HepG2 (cell line): ENCODE measurements at regions not wholly inside any gene's neighbourhood (a gene's known extent, or its start where the extent isn't known, plus 50 kb on each side); places are given as distances from the start of the nearest gene placed in this dataset.

Source experiments
- ATAC-seq: fragments of 200-7000 bp; cut with Tn5 transposase; 3 replicates; pipeline ENCODE4 v1.9.1; 2020; ENCODE audit warnings: mild to moderate bottlenecking, moderate library complexity
- BruUV-seq: library from RNA; stranded (reverse); fragments of 400-500 nt; replicated peaks from 2 replicates; lab custom pipeline; 2021; lab: Mats Ljungman, UMichigan
- CTCF ChIA-PET: fragments of 300-600 bp; formaldehyde crosslinking; extraction: SDS; loops from one replicate; lab custom pipeline; 2021; ENCODE audit warnings: low total read pairs, inconsistent platforms, low intra/inter-chr PET ratio; lab: Yijun Ruan, JAX
- POLR2A ChIA-PET: fragments of 350-600 bp; sonication (Branson Sonifier 250); formaldehyde crosslinking; loops from one replicate; lab custom pipeline; 2020; ENCODE audit warnings: antibody characterized with exemption, inconsistent platforms; lab: Yijun Ruan, JAX
- DNase-seq: peaks from one replicate; pipeline ENCODE4 v3.0.0-alpha.2; 2015; ENCODE audit warnings: low spot score
- FAIRE-seq: peaks from 3 replicates; lab custom pipeline; 2011; peaks lifted over from hg19 to GRCh38; lab: Jason Lieb, UNC
- H2AFZ ChIP-seq: one replicate; pipeline ENCODE4 v1.6.1; 2011; ENCODE audit warnings: low read length, inconsistent platforms
- H3K27ac ChIP-seq: fragments of 300-600 bp; 3 replicates; pipeline ENCODE4 v1.8.0; 2011; ENCODE audit warnings: mixed run types, mild to moderate bottlenecking, mixed read lengths, low read length, inconsistent platforms; ENCODE audit not compliant: insufficient read depth; ENCODE audit errors: extremely low read length
- H3K27me3 ChIP-seq, 2 experiments: fragments of 200-600 bp in 1 of 2; 2 replicates in 1 of 2; 3 replicates in 1 of 2; pipeline versions ENCODE4 v1.6.0 to v1.8.0; 2011; ENCODE audit warnings: low read length in 2 of 2, mild to moderate bottlenecking in 2 of 2, moderate library complexity in 2 of 2, inconsistent platforms in 1 of 2; ENCODE audit not compliant: insufficient read depth in 2 of 2, control insufficient read depth in 1 of 2
- H3K36me3 ChIP-seq, 2 experiments: fragments of 200-600 bp in 1 of 2; replicated peaks in 1 of 2; 2 replicates in 1 of 2; 3 replicates in 1 of 2; pipeline versions ENCODE4 v1.5.1 to v1.8.0; 2011; ENCODE audit warnings: low read length in 2 of 2, inconsistent platforms in 1 of 2; ENCODE audit not compliant: insufficient read depth in 2 of 2, control insufficient read depth in 1 of 2
- H3K4me1 ChIP-seq: 2 replicates; pipeline ENCODE4 v1.5.1; 2012; ENCODE audit warnings: low read length, inconsistent platforms; ENCODE audit not compliant: insufficient read depth
- H3K4me2 ChIP-seq: 2 replicates; pipeline ENCODE4 v1.6.0; 2011; ENCODE audit warnings: low read depth, low read length, inconsistent platforms
- H3K4me3 ChIP-seq, 3 experiments: fragments of 200-600 bp in 1 of 3; sonication (generic), shearing (Covaris generic) in 1 of 3; replicated peaks in 1 of 3; 2 replicates each; pipeline ENCODE4 v1.5.1; 2011 to 2016; ENCODE audit warnings: low read length in 3 of 3, inconsistent platforms in 2 of 3, low read depth in 2 of 3, mild to moderate bottlenecking in 2 of 3, control low read depth in 1 of 3, mixed read lengths in 1 of 3; ENCODE audit not compliant: insufficient read depth in 1 of 3
- H3K79me2 ChIP-seq: one replicate; pipeline ENCODE4 v1.6.1; 2011; ENCODE audit warnings: low read length, inconsistent platforms; ENCODE audit not compliant: insufficient read depth
- H3K9ac ChIP-seq: 2 replicates; pipeline ENCODE4 v1.6.0; 2011; ENCODE audit warnings: mild to moderate bottlenecking, low read depth, low read length, inconsistent platforms; ENCODE audit not compliant: insufficient read depth
- H3K9me3 ChIP-seq: 2 replicates; pipeline ENCODE4 v1.5.1; 2012; ENCODE audit warnings: mild to moderate bottlenecking, low read length
- H4K20me1 ChIP-seq: 2 replicates; pipeline ENCODE4 v1.6.0; 2011; ENCODE audit warnings: inconsistent platforms, mild to moderate bottlenecking, low read length, moderate library complexity; ENCODE audit not compliant: insufficient read depth
- ATF7-NPFF ChIP-seq: sonication (generic); formaldehyde crosslinking; IDR thresholded peaks from 2 replicates; pipeline ENCODE4 v1.8.1; 2023; ENCODE audit warnings: mild to moderate bottlenecking, low read depth, missing genetic modification reagents, moderate library complexity
- NAIF1 ChIP-seq: sonication (generic); formaldehyde crosslinking; IDR thresholded peaks from 2 replicates; pipeline ENCODE4 v1.5.0; 2020; ENCODE audit warnings: mild to moderate bottlenecking, missing genetic modification reagents, borderline replicate concordance
- PHB2 ChIP-seq: fragments of 450-650 bp; IDR thresholded peaks from 2 replicates; pipeline ENCODE4 v1.6.1; 2018; ENCODE audit not compliant: partially characterized antibody
- SAP130 ChIP-seq: IDR thresholded peaks from 2 replicates; pipeline ENCODE4 v1.6.1; 2016; ENCODE audit warnings: low read depth
- SOX13 ChIP-seq, 3 experiments: fragments of 450-650 bp in 1 of 3; sonication (generic) in 1 of 3; formaldehyde crosslinking in 1 of 3; IDR thresholded peaks in 2 of 3; conservative IDR thresholded peaks in 1 of 3; 2 replicates each; pipeline versions ENCODE4 v1.5.0 to v1.6.1; 2016 to 2020; ENCODE audit warnings: antibody characterized with exemption in 1 of 3, mild to moderate bottlenecking in 1 of 3, missing compliant biosample characterization in 1 of 3, missing genetic modification reagents in 1 of 3, moderate library complexity in 1 of 3
- SP1 ChIP-seq, 2 experiments: fragments of 450-650 bp in 1 of 2; sonication (generic) in 1 of 2; formaldehyde crosslinking in 1 of 2; IDR thresholded peaks; 2 replicates each; pipeline versions ENCODE4 v1.4.0 to v1.6.1; 2016 to 2020; ENCODE audit warnings: missing genetic modification reagents in 1 of 2
- SPEN ChIP-seq: sonication (generic); formaldehyde crosslinking; IDR thresholded peaks from 2 replicates; pipeline ENCODE4 v1.5.1; 2020; ENCODE audit warnings: low read depth, mild to moderate bottlenecking, missing genetic modification reagents
- TBP ChIP-seq: sonication (generic); formaldehyde crosslinking; IDR thresholded peaks from 2 replicates; pipeline ENCODE4 v1.5.0; 2020; ENCODE audit warnings: missing genetic modification reagents
- U2AF1 ChIP-seq: fragments of 200-400 bp; formaldehyde crosslinking; optimal IDR thresholded peaks from 2 replicates; pipeline ENCODE3; 2017; ENCODE audit warnings: mild to moderate bottlenecking, low read depth, low read length
- ZFP1 ChIP-seq: IDR thresholded peaks from 2 replicates; pipeline ENCODE4 v1.6.1; 2016
- ZNF101 ChIP-seq: sonication (generic); formaldehyde crosslinking; IDR thresholded peaks from 2 replicates; pipeline ENCODE4 v1.4.0; 2020; ENCODE audit warnings: mild to moderate bottlenecking, low read depth, missing genetic modification reagents, borderline replicate concordance
- ZNF619 ChIP-seq: sonication (generic); formaldehyde crosslinking; IDR thresholded peaks from 2 replicates; pipeline ENCODE4 v1.4.0; 2020; ENCODE audit warnings: mild to moderate bottlenecking, missing genetic modification reagents
- ZNF644 ChIP-seq: IDR thresholded peaks from 2 replicates; pipeline ENCODE4 v1.6.1; 2016; ENCODE audit warnings: low read depth
- ZNF775 ChIP-seq: sonication (generic); formaldehyde crosslinking; IDR thresholded peaks from 2 replicates; pipeline ENCODE4 v1.4.0; 2020; ENCODE audit warnings: missing genetic modification reagents, mild to moderate bottlenecking, moderate library complexity, borderline replicate concordance
- ZNF781 ChIP-seq: sonication (generic); formaldehyde crosslinking; IDR thresholded peaks from 2 replicates; pipeline ENCODE4 v1.5.1; 2020; ENCODE audit warnings: borderline replicate concordance, mild to moderate bottlenecking, missing genetic modification reagents; ENCODE audit errors: not compliant biosample characterization
- ZNF816 ChIP-seq: sonication (generic); formaldehyde crosslinking; IDR thresholded peaks from 2 replicates; pipeline ENCODE4 v1.8.0; 2022; ENCODE audit warnings: missing genetic modification reagents, mild to moderate bottlenecking, borderline replicate concordance
- ZNF883 ChIP-seq: sonication (generic); formaldehyde crosslinking; IDR thresholded peaks from 2 replicates; pipeline ENCODE4 v1.5.1; 2020; ENCODE audit warnings: mild to moderate bottlenecking, missing genetic modification reagents; ENCODE audit errors: not compliant biosample characterization
- WGBS: methylation state at CpG from one replicate; pipeline ENCODE4 v1.1.6; 2017; ENCODE audit warnings: low lambda C conversion rate; 5-methylcytosine and 5-hydroxymethylcytosine counted together
- in situ Hi-C: cut with HindIII; loops from 2 replicates; pipeline ENCODE4 v1.10.0; 2017; ENCODE audit warnings: low pct_unique_long_range_greater_than_20kb; ENCODE audit not compliant: extremely low pct_ligation_motif_present
- intact Hi-C: fragments of 100-400 bp; cut with micrococcal nuclease; formaldehyde crosslinking; loops from one replicate; pipeline ENCODE4 v1.10.0; 2022; ENCODE audit not compliant: unreplicated experiment
- TF ChIP-seq, protein P1 (sequence below): IDR thresholded peaks from 2 replicates; pipeline ENCODE4 v1.6.1; 2016; ENCODE audit warnings: missing compliant biosample characterization, missing genetic modification reagents, borderline replicate concordance
- TF ChIP-seq, protein P2 (sequence below): sonication (generic); formaldehyde crosslinking; IDR thresholded peaks from 2 replicates; pipeline ENCODE4 v1.5.0; 2020; ENCODE audit warnings: mild to moderate bottlenecking, missing genetic modification reagents
- TF ChIP-seq, protein P3 (sequence below): sonication (generic); formaldehyde crosslinking; IDR thresholded peaks from 2 replicates; pipeline ENCODE4 v1.5.0; 2020; ENCODE audit warnings: missing genetic modification reagents, mild to moderate bottlenecking, borderline replicate concordance

DNA sequence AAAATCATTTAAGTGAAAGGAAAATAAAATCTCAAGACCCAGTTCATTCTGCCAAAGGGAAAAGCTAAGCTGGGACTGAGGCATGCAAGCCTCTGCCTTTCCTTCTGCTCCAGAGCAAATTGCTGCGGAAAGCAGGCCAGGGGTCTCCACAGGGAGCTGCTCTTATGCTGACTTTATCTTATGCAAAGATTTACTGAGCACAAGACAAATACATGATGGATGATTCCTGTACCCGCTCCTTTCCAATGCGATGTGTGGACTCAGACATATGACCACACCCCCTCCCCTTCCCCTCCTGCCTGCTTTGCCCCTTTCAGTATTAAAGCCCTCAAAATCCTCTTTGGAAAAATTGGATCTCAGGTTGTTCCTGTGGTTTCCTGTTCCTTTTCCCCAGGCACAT, 74.2 kb upstream of the INSIG1 start (continued):
- TF ChIP-seq ZNF883 (no peak), PHB2 (no peak), ATF7-NPFF (no peak), ZNF619 (CRISPR knock-in tag) (no peak), ZNF101 (CRISPR knock-in tag) (no peak)
- TF ChIP-seq, protein P1, sequence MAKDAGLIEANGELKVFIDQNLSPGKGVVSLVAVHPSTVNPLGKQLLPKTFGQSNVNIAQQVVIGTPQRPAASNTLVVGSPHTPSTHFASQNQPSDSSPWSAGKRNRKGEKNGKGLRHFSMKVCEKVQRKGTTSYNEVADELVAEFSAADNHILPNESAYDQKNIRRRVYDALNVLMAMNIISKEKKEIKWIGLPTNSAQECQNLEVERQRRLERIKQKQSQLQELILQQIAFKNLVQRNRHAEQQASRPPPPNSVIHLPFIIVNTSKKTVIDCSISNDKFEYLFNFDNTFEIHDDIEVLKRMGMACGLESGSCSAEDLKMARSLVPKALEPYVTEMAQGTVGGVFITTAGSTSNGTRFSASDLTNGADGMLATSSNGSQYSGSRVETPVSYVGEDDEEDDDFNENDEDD (CRISPR knock-in tag), result no peak

DNA sequence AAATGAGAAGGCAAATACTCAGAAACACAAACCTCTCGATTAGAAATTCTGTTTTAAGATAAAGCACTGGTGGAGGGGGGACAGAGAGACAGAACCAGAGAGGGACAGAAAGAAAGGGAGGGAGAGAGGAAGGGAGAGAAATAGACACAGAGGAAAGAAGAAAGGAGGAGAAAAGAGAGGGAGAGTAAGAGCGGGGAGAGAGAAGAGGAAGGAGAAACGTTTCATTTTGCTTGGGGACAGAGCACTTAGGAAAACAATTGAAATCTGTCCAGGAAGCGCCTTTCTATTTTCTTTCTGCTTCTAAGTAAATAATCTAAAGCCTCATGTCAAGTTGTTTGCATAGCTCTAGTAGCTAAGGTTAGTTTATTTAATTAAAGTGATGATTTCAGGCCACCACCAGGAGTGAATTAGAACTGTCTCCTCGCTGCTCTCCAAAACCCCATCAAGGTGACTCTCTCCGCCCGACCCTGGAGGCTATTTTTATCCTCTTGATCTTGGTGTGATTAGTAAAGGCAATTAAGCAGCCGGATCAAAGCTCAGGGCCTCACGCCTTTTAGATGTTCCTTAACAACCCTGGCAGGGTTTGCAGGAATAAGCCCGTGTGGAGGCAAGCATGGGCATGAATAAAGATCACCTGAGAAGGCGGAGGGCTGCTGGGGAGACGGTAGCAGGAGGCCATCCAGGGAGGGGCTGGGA, 73.4 kb upstream of the INSIG1 start:
- Histone ChIP-seq H3K27ac (no peak overlapping the region), H3K79me2 (no peaks in the 10 kb centered on the region), H4K20me1 (no peaks in the 10 kb centered on the region), H3K9ac (no peak overlapping the region), H3K36me3 (no peaks in the 10 kb centered on the region), H3K4me3 (no peak overlapping the region), H3K9me3 (no peaks in the 10 kb centered on the region), H3K27me3 (peaks cover 4 to 68% of the 10 kb centered on the region in 2 experiments; a peak in 3 of 5 replicates), H3K4me2 (no peak overlapping the region), H3K4me1 (no peaks in the 10 kb centered on the region), H2AFZ (no peak overlapping the region)
- intact Hi-C loops (no loop called here), in situ Hi-C loops (no loop called here)
- POLR2A ChIA-PET, result no interaction called here
- CTCF ChIA-PET, result no interaction called here
- DNase-seq (no peak), ATAC-seq (no peak), FAIRE-seq (no peak)
- no TSS peak for BruUV-seq
- WGBS, result 28% methylated on average over 12 of the region's 12 CpGs
- TF ChIP-seq ZNF781 (CRISPR knock-in tag), result no peak
- no peak for TF ChIP-seq TBP (CRISPR knock-in tag)
- TF ChIP-seq U2AF1, result no peak
- TF ChIP-seq, protein P2, sequence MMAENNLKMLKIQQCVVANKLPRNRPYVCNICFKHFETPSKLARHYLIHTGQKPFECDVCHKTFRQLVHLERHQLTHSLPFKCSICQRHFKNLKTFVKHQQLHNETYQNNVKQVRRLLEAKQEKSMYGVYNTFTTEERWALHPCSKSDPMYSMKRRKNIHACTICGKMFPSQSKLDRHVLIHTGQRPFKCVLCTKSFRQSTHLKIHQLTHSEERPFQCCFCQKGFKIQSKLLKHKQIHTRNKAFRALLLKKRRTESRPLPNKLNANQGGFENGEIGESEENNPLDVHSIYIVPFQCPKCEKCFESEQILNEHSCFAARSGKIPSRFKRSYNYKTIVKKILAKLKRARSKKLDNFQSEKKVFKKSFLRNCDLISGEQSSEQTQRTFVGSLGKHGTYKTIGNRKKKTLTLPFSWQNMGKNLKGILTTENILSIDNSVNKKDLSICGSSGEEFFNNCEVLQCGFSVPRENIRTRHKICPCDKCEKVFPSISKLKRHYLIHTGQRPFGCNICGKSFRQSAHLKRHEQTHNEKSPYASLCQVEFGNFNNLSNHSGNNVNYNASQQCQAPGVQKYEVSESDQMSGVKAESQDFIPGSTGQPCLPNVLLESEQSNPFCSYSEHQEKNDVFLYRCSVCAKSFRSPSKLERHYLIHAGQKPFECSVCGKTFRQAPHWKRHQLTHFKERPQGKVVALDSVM (CRISPR knock-in tag), result no peak
- TF ChIP-seq ZNF775, result no peak
- no peak for TF ChIP-seq ZNF644 (CRISPR knock-in tag)
- no peak for TF ChIP-seq SAP130 (CRISPR knock-in tag)
- TF ChIP-seq SPEN (CRISPR knock-in tag), result no peak
- TF ChIP-seq SOX13 (IDR thresholded peaks at IDR 0.05), result no peak
- TF ChIP-seq SOX13 (CRISPR knock-in tag; conservative IDR thresholded peaks at IDR 0.05 in 1 of 2, IDR thresholded peaks at IDR 0.05 in 1 of 2), result no peak
- TF ChIP-seq ZNF816, result no peak
- no peak for TF ChIP-seq SP1 (IDR thresholded peaks at IDR 0.05)
- no peak for TF ChIP-seq SP1 (CRISPR knock-in tag; IDR thresholded peaks at IDR 0.05)
- TF ChIP-seq NAIF1 (CRISPR knock-in tag), result no peak
- TF ChIP-seq, protein P3, sequence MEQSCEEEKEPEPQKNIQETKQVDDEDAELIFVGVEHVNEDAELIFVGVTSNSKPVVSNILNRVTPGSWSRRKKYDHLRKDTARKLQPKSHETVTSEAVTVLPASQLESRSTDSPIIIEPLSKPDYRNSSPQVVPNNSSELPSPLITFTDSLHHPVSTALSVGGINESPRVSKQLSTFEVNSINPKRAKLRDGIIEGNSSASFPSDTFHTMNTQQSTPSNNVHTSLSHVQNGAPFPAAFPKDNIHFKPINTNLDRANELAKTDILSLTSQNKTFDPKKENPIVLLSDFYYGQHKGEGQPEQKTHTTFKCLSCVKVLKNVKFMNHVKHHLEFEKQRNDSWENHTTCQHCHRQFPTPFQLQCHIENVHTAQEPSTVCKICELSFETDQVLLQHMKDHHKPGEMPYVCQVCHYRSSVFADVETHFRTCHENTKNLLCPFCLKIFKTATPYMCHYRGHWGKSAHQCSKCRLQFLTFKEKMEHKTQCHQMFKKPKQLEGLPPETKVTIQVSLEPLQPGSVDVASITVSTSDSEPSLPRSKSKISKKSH (CRISPR knock-in tag), result no peak
- no peak for TF ChIP-seq ZFP1
